Ovary (tissue), 3 donors: ENCODE measurements at regions not wholly inside any gene's neighbourhood (a gene's known extent, or its start where the extent isn't known, plus 50 kb on each side); places are given as distances from the start of the nearest gene placed in this dataset.
"Not testable (repeated sequence)": the region's sequence is repeated elsewhere in the genome, so short reads cannot be mapped to it uniquely, and the experiment has no call there.

Source experiments
- POLR2A ChIP-seq: fragments of 450-650 bp; IDR thresholded peaks from one replicate; pipeline ENCODE4 v1.6.1; 2017; ENCODE audit warnings: antibody characterized with exemption, mild to moderate bottlenecking, moderate library complexity
- TF ChIP-seq, protein P1 (sequence below), 3 donors: fragments of 450-650 bp in 2 of 3; fragments of 200-600 bp in 1 of 3; IDR thresholded peaks; one replicate each; pipeline versions ENCODE4 v1.5.1 to v1.8.0; 2016 to 2022; ENCODE audit warnings: antibody characterized with exemption in 3 of 3, mild to moderate bottlenecking in 1 of 3
- donor health status: DM: no; HTN: no; CAD: no.

DNA sequence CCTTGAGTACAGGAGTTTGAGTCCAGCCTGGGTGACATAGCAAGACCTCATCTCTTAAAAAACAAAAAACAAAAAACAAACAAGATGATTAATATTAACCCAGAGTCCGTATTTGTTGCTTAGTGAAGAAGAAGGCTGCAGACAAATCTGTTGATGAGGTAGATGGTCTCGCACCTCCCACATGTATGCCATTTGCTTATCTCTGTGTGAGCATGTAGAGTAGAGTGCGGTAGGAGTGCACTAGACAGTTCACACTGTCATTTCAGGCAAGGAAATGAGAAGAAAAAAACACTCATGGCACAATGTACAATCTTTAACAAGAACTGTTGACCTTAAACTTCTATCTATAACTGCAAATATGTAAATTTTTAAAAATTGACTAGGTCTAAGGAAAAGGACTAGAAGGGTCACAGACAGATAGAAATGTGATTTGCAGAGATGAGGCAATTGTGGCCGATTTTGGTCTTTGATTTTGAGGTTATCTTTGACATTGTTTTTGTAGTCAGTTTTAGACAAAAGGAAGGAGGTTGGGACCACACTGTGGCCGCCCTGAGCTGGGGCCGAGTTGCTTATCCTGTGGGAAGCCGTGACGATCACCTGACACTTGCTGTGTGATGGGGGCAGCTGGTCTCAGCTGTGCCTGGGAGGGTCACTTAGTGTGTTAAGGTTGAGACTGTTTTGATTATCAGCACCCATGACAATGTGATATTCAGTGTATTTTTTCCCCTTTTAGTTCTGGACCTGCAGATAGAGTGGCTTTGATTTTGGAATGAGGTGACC lies 127.2 kb downstream of the LAT start:
- TF ChIP-seq, protein P1, sequence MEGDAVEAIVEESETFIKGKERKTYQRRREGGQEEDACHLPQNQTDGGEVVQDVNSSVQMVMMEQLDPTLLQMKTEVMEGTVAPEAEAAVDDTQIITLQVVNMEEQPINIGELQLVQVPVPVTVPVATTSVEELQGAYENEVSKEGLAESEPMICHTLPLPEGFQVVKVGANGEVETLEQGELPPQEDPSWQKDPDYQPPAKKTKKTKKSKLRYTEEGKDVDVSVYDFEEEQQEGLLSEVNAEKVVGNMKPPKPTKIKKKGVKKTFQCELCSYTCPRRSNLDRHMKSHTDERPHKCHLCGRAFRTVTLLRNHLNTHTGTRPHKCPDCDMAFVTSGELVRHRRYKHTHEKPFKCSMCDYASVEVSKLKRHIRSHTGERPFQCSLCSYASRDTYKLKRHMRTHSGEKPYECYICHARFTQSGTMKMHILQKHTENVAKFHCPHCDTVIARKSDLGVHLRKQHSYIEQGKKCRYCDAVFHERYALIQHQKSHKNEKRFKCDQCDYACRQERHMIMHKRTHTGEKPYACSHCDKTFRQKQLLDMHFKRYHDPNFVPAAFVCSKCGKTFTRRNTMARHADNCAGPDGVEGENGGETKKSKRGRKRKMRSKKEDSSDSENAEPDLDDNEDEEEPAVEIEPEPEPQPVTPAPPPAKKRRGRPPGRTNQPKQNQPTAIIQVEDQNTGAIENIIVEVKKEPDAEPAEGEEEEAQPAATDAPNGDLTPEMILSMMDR (IDR thresholded peaks at IDR 0.05): not testable (repeated sequence)
- TF ChIP-seq POLR2A: not testable (repeated sequence)
